OCI-LY3 (cell line): ENCODE measurements at regions not wholly inside any gene's neighbourhood (a gene's known extent, or its start where the extent isn't known, plus 50 kb on each side); places are given as distances from the start of the nearest gene placed in this dataset.

Experiments used
- H2AFZ ChIP-seq: fragments of 200-600, 300-600 bp; shearing (Covaris generic); 2 replicates; pipeline ENCODE4 v1.6.0; 2014; ENCODE audit warnings: antibody characterized with exemption, low read depth, low read length
- H3K27ac ChIP-seq: fragments of 200-600, 300-600 bp; sonication (generic); 2 replicates; pipeline ENCODE4 v1.5.1; 2014; ENCODE audit warnings: mild to moderate bottlenecking, low read length, moderate library complexity, mixed read lengths
- H3K27me3 ChIP-seq: fragments of 200-600, 300-600 bp; sonication (generic); 2 replicates; pipeline ENCODE4 v1.6.1; 2014; ENCODE audit warnings: low read depth, low read length, mixed read lengths
- H3K36me3 ChIP-seq: fragments of 200-600, 300-600 bp; sonication (generic); replicated peaks from 2 replicates; pipeline ENCODE3; 2014; ENCODE audit warnings: low read depth, low read length, mixed read lengths
- H3K4me1 ChIP-seq: fragments of 300-600, 200-600 bp; sonication (generic); 2 replicates; pipeline ENCODE4 v1.6.1; 2014; ENCODE audit warnings: low read length, mixed read lengths
- H3K4me2 ChIP-seq: fragments of 200-600, 300-600 bp; sonication (generic); 2 replicates; pipeline ENCODE4 v1.6.1; 2014; ENCODE audit warnings: low read length, mixed read lengths
- H3K4me3 ChIP-seq: fragments of 300-600, 200-600 bp; sonication (generic); 2 replicates; pipeline ENCODE4 v1.5.1; 2014; ENCODE audit warnings: antibody characterized with exemption, mild to moderate bottlenecking, low read length, moderate library complexity
- H3K79me2 ChIP-seq: fragments of 300-600, 200-600 bp; shearing (Covaris generic); 2 replicates; pipeline ENCODE4 v1.6.1; 2014; ENCODE audit warnings: mild to moderate bottlenecking, low read length, mixed read lengths
- H3K9ac ChIP-seq: fragments of 300-600, 200-600 bp; shearing (Covaris generic); 2 replicates; pipeline ENCODE4 v1.6.0; 2014; ENCODE audit warnings: mild to moderate bottlenecking, low read length, moderate library complexity
- H3K9me3 ChIP-seq: fragments of 200-600, 300-600 bp; shearing (Covaris generic); 2 replicates; pipeline ENCODE4 v1.6.1; 2014; ENCODE audit warnings: low read length, mixed read lengths; ENCODE audit not compliant: insufficient read depth
- H4K20me1 ChIP-seq: fragments of 200-600, 300-600 bp; sonication (generic); 2 replicates; pipeline ENCODE4 v1.6.1; 2016; ENCODE audit warnings: low read length, mixed read lengths; ENCODE audit not compliant: insufficient read depth
- EZH2phosphoT487 ChIP-seq: fragments of 200-600 bp; shearing (Covaris generic); IDR thresholded peaks from 2 replicates; pipeline ENCODE4 v1.6.1; 2018; ENCODE audit warnings: antibody characterized with exemption, mixed run types, low read depth
- TF ChIP-seq, protein P1 (sequence below): fragments of 200-600, 300-600 bp; sonication (generic); IDR thresholded peaks from 2 replicates; pipeline ENCODE4 v1.5.1; 2014; ENCODE audit warnings: antibody characterized with exemption, low read length, low read depth

- H3K4me3 ChIP-seq, result no peak overlapping the region
- no peak overlapping the region for H3K27ac ChIP-seq
- no peak overlapping the region for H3K4me2 ChIP-seq
- peaks cover 35% of the 10 kb centered on the region for H3K27me3 ChIP-seq
- no peaks in the 10 kb centered on the region for H4K20me1 ChIP-seq
- no peaks in the 10 kb centered on the region for H3K36me3 ChIP-seq
- no peaks in the 10 kb centered on the region for H3K79me2 ChIP-seq
- H2AFZ ChIP-seq, result no peak overlapping the region
- H3K9ac ChIP-seq, result no peak overlapping the region
- H3K9me3 ChIP-seq, result no peaks in the 10 kb centered on the region
- H3K4me1 ChIP-seq, result no peaks in the 10 kb centered on the region
- TF ChIP-seq, protein P1, sequence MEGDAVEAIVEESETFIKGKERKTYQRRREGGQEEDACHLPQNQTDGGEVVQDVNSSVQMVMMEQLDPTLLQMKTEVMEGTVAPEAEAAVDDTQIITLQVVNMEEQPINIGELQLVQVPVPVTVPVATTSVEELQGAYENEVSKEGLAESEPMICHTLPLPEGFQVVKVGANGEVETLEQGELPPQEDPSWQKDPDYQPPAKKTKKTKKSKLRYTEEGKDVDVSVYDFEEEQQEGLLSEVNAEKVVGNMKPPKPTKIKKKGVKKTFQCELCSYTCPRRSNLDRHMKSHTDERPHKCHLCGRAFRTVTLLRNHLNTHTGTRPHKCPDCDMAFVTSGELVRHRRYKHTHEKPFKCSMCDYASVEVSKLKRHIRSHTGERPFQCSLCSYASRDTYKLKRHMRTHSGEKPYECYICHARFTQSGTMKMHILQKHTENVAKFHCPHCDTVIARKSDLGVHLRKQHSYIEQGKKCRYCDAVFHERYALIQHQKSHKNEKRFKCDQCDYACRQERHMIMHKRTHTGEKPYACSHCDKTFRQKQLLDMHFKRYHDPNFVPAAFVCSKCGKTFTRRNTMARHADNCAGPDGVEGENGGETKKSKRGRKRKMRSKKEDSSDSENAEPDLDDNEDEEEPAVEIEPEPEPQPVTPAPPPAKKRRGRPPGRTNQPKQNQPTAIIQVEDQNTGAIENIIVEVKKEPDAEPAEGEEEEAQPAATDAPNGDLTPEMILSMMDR, result no peak
Measured at GRCh38 chr2:65869296-65869695, 436.9 kb upstream of the SPRED2 start.

DNA sequence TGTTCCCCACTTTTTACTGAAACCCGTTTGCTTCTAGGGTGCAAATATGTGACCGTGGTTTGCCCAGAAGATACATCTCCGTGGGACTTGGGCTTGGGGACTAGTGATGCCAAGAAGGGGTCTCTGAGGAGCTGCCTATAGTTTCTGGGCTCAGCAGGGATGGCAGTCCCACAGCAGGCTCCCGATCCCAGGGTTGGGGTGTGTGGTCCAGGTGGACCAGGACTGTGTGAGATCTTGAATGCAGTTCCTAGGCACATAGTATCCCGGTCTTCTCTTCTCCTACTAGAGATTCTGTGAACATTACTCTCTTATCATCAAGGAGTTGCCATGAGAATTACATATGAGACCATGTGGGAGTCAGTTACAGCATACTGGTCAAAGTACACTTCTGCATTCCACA is 435.8 kb upstream of the SPRED2 start:
- H3K36me3 ChIP-seq, result no peaks in the 10 kb centered on the region
- no peak overlapping the region for H2AFZ ChIP-seq
- no peaks in the 10 kb centered on the region for H3K9me3 ChIP-seq
- no peak overlapping the region for H3K4me2 ChIP-seq
- H3K27ac ChIP-seq, result no peak overlapping the region
- H3K4me1 ChIP-seq, result no peaks in the 10 kb centered on the region
- TF ChIP-seq, protein P1, result no peak
- TF ChIP-seq EZH2phosphoT487, result no peak
- no peak overlapping the region for H3K4me3 ChIP-seq
- H3K9ac ChIP-seq, result no peak overlapping the region
- H4K20me1 ChIP-seq, result no peaks in the 10 kb centered on the region
- no peaks in the 10 kb centered on the region for H3K79me2 ChIP-seq
- peaks cover 32% of the 10 kb centered on the region for H3K27me3 ChIP-seq

DNA sequence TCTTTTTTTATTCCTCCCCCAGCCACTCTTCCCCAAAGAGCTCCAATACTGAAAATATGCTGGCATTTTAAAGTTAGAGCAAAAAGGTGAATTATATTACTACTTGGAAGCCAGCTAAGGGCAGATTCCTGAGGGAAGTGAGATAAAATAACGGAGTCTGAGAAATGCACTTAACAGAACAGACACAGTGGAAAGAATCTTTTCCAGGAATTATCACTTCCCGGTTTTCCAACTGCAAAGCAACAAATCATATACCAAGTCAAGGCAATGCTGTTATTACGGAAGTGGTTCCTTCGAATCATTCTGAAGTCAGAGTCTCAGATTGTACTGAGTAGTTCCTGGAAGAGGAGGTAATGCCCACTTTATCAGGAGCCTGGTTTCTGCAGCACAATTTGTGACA is 435.0 kb upstream of the SPRED2 start:
- TF ChIP-seq, protein P1, result no peak
- no peak for TF ChIP-seq EZH2phosphoT487
- no peaks in the 10 kb centered on the region for H4K20me1 ChIP-seq
- peaks cover 30% of the 10 kb centered on the region for H3K27me3 ChIP-seq
- H3K27ac ChIP-seq, result no peak overlapping the region
- H2AFZ ChIP-seq, result no peak overlapping the region
- no peaks in the 10 kb centered on the region for H3K9me3 ChIP-seq
- no peaks in the 10 kb centered on the region for H3K4me1 ChIP-seq
- no peaks in the 10 kb centered on the region for H3K36me3 ChIP-seq
- no peak overlapping the region for H3K4me2 ChIP-seq
- H3K79me2 ChIP-seq, result no peaks in the 10 kb centered on the region
- no peak overlapping the region for H3K9ac ChIP-seq
- no peak overlapping the region for H3K4me3 ChIP-seq

GRCh38 chr2:65866148-65866547 is 433.7 kb upstream of the SPRED2 start:
- Histone ChIP-seq H3K4me2 (no peak overlapping the region), H3K27me3 (peaks cover 30% of the 10 kb centered on the region), H3K4me3 (no peak overlapping the region), H3K4me1 (no peaks in the 10 kb centered on the region), H2AFZ (no peak overlapping the region), H3K9ac (no peak overlapping the region), H4K20me1 (no peaks in the 10 kb centered on the region), H3K27ac (no peak overlapping the region), H3K9me3 (no peaks in the 10 kb centered on the region), H3K36me3 (no peaks in the 10 kb centered on the region), H3K79me2 (no peaks in the 10 kb centered on the region)
- TF ChIP-seq, protein P1, result no peak
- no peak for TF ChIP-seq EZH2phosphoT487
